ENCODE measurements at regions not wholly inside any gene's neighbourhood (a gene's known extent, or its start where the extent isn't known, plus 50 kb on each side); places are given as distances from the start of the nearest gene placed in this dataset.

- Histone ChIP-seq H3K4me3 (no peak overlapping the region), H3K27me3 (peaks cover 0 to 15% (median 0%) of the 10 kb centered on the region in 4 donors), H3K4me1 (no peaks in the 10 kb centered on the region), H3K9me3 (peaks cover 0 to 4% (median 0%) of the 10 kb centered on the region in 3 donors), H3K27ac (no peak overlapping the region), H3K36me3 (no peaks in the 10 kb centered on the region)
- TF ChIP-seq, protein P1, sequence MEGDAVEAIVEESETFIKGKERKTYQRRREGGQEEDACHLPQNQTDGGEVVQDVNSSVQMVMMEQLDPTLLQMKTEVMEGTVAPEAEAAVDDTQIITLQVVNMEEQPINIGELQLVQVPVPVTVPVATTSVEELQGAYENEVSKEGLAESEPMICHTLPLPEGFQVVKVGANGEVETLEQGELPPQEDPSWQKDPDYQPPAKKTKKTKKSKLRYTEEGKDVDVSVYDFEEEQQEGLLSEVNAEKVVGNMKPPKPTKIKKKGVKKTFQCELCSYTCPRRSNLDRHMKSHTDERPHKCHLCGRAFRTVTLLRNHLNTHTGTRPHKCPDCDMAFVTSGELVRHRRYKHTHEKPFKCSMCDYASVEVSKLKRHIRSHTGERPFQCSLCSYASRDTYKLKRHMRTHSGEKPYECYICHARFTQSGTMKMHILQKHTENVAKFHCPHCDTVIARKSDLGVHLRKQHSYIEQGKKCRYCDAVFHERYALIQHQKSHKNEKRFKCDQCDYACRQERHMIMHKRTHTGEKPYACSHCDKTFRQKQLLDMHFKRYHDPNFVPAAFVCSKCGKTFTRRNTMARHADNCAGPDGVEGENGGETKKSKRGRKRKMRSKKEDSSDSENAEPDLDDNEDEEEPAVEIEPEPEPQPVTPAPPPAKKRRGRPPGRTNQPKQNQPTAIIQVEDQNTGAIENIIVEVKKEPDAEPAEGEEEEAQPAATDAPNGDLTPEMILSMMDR (IDR thresholded peaks at IDR 0.05) = no peak
- TF ChIP-seq POLR2A (IDR thresholded peaks at IDR 0.05) = no peak
- intact Hi-C loops (cut with DNase I) = no loop called here
- no peak for DNase-seq
Measured at GRCh38 chr2:71974846-71975245, 172.8 kb downstream of the CYP26B1 start.

DNA sequence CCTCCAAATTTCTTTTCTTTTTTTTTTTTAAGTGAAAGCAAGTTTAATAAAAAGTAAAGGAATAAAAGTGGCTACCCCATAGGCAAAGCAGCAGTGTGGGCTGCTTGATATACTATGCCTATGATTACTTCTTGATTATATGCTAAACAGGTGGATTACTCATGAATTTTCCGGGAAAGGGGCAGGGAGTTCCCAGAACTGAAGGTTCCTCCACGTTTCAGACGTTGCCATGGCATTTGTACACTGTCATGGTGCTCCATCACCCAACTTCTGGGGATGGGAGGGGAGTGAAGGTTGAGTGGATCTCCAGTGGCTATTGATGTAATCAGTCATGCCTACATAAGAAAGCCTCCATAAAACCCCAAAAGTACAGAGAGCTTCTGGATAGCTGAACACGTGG lies 176.2 kb downstream of the CYP26B1 start:
- DNase-seq = no peak
- no peak overlapping the region for H3K27ac ChIP-seq
- intact Hi-C loops (cut with DNase I) = no loop called here
- no peaks in the 10 kb centered on the region for H3K4me1 ChIP-seq
- H3K9me3 ChIP-seq = no peaks in the 10 kb centered on the region
- 46 to 57% methylated on average over 4 of the region's 4 CpGs for WGBS, 2 donors
- H3K27me3 ChIP-seq = peaks cover 0 to 12% (median 0%) of the 10 kb centered on the region in 4 donors
- no peak overlapping the region for H3K4me3 ChIP-seq
- TF ChIP-seq POLR2A (IDR thresholded peaks at IDR 0.05) = no peak
- TF ChIP-seq, protein P1 (IDR thresholded peaks at IDR 0.05) = no peak
- H3K36me3 ChIP-seq = no peaks in the 10 kb centered on the region

DNA sequence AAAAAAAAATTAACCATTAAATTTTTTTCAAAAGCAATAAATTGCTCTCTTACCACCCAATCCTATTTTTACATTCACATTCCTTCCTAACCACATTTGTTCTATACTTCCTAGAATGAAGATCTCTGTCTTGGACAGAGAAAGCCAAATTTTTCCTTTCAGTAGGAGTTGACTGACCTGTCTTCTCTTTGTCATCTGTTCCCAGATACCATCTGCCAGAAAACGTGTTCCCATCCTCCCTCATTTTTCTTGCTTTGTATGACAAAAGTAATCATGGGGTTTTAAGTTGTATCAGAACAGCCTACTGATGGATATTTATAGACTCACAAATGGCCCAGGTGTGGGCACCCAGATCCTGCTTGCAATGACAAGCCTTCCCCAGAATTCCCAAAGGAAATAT lies 182.1 kb downstream of the CYP26B1 start:
- 28 to 33% methylated on average over 1 of the region's 1 CpG for WGBS, 2 donors
- no peaks in the 10 kb centered on the region for H3K36me3 ChIP-seq
- TF ChIP-seq, protein P1 (IDR thresholded peaks at IDR 0.05) = no peak
- no peak for TF ChIP-seq POLR2A (IDR thresholded peaks at IDR 0.05)
- H3K9me3 ChIP-seq = no peaks in the 10 kb centered on the region
- DNase-seq = no peak
- intact Hi-C loops (cut with DNase I) = no loop called here
- peaks cover 0 to 12% (median 0%) of the 10 kb centered on the region in 4 donors for H3K27me3 ChIP-seq
- H3K4me1 ChIP-seq = peaks cover 0 to 9% (median 0%) of the 10 kb centered on the region in 3 donors
- no peak overlapping the region for H3K4me3 ChIP-seq
- H3K27ac ChIP-seq = no peak overlapping the region

DNA sequence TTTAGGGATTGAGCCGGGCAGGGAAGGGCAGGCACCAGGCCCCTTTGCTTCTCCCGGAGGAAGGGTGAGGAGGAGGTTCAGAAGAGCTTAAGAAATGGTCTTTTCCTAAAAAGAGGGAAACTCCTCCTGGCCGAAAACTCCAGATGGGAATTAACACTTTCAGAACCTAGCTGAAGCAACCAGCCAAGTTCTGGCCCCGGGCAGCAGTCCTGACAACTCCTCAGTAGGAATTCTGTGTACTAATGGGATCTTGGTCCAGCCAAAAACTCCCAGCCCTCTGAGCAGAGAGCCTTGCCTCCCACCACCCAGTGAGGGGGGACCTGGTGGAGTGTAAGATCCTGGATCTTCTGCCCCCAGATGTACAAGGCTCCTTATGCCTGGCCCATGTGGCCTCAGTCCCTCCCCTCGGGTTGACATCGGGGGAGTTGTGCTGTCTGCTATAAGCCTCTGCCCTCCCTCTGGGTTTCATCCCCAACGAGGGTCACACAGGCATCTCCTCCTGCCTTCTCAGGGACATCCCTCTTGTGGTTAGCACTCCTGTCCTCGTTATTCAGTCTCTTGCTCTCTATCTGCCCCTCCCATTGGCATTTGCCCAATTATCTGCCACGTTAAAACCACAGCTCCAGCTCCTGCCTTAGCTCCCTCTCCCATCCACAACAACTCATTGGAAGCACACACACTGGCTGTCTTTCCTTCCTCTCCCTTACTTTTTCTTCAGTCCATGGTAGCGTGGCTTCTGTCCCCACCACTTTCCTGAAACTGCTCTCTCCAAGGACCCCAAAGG lies 184.6 kb downstream of the CYP26B1 start:
- H3K4me3 ChIP-seq = no peak overlapping the region
- intact Hi-C loops (cut with DNase I) = no loop called here
- no peaks in the 10 kb centered on the region for H3K36me3 ChIP-seq
- peaks cover 0 to 12% (median 0%) of the 10 kb centered on the region in 4 donors for H3K27me3 ChIP-seq
- no peak for DNase-seq
- peaks cover 0 to 12% (median 6%) of the 10 kb centered on the region in 3 donors for H3K9me3 ChIP-seq
- no peak overlapping the region for H3K27ac ChIP-seq
- WGBS, 2 donors = 39 to 50% methylated on average over 8 to 10 of the region's 10 CpGs
- H3K4me1 ChIP-seq = peaks cover 0 to 9% (median 0%) of the 10 kb centered on the region in 3 donors
- TF ChIP-seq, protein P1 (IDR thresholded peaks at IDR 0.05) = no peak
- TF ChIP-seq POLR2A (IDR thresholded peaks at IDR 0.05) = no peak

DNA sequence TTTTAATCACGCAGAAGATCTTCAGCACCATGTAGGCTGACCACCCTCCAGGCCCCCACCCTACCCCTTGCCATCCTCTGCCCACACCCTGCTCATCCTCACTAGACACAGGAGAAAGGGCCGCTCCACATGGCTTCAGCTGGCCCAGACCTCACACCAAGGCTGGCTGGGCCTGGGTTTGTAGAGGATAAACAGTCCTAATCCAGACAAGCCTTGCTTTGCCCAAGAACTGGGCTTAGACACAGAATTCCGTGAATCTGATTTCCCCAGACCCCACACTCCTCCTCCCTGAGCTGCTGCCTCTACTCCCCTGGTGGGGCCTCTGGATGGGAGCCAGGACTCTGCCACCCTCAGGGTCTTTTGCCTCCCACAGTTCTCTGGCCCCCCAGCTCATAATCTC lies 185.3 kb downstream of the CYP26B1 start:
- no peak overlapping the region for H3K4me3 ChIP-seq
- peaks cover 0 to 17% (median 7%) of the 10 kb centered on the region in 3 donors for H3K9me3 ChIP-seq
- peaks cover 0 to 9% (median 0%) of the 10 kb centered on the region in 3 donors for H3K4me1 ChIP-seq
- no peak overlapping the region for H3K27ac ChIP-seq
- no peaks in the 10 kb centered on the region for H3K36me3 ChIP-seq
- intact Hi-C loops (cut with DNase I) = no loop called here
- peaks cover 0 to 12% (median 0%) of the 10 kb centered on the region in 4 donors for H3K27me3 ChIP-seq
- DNase-seq = no peak
- 83% methylated on average over 2 of the region's 3 CpGs for WGBS, 2 donors
- TF ChIP-seq, protein P1 (IDR thresholded peaks at IDR 0.05) = no peak
- no peak for TF ChIP-seq POLR2A (IDR thresholded peaks at IDR 0.05)
